HepG2 (cell line): ENCODE measurements at regions not wholly inside any gene's neighbourhood (a gene's known extent, or its start where the extent isn't known, plus 50 kb on each side); places are given as distances from the start of the nearest gene placed in this dataset.

Experiments
- ATAC-seq: fragments of 200-7000 bp; cut with Tn5 transposase; 3 replicates; pipeline ENCODE4 v1.9.1; 2020; ENCODE audit warnings: mild to moderate bottlenecking, moderate library complexity
- BruUV-seq: library from RNA; stranded (reverse); fragments of 400-500 nt; replicated peaks from 2 replicates; lab custom pipeline; 2021; lab: Mats Ljungman, UMichigan
- CTCF ChIA-PET: fragments of 300-600 bp; formaldehyde crosslinking; extraction: SDS; loops from one replicate; lab custom pipeline; 2021; ENCODE audit warnings: low total read pairs, inconsistent platforms, low intra/inter-chr PET ratio; lab: Yijun Ruan, JAX
- POLR2A ChIA-PET: fragments of 350-600 bp; sonication (Branson Sonifier 250); formaldehyde crosslinking; loops from one replicate; lab custom pipeline; 2020; ENCODE audit warnings: antibody characterized with exemption, inconsistent platforms; lab: Yijun Ruan, JAX
- DNase-seq: peaks from one replicate; pipeline ENCODE4 v3.0.0-alpha.2; 2015; ENCODE audit warnings: low spot score
- FAIRE-seq: peaks from 3 replicates; lab custom pipeline; 2011; peaks lifted over from hg19 to GRCh38; lab: Jason Lieb, UNC
- H2AFZ ChIP-seq: one replicate; pipeline ENCODE4 v1.6.1; 2011; ENCODE audit warnings: low read length, inconsistent platforms
- H3K27ac ChIP-seq: fragments of 300-600 bp; 3 replicates; pipeline ENCODE4 v1.8.0; 2011; ENCODE audit warnings: mixed run types, mild to moderate bottlenecking, mixed read lengths, low read length, inconsistent platforms; ENCODE audit not compliant: insufficient read depth; ENCODE audit errors: extremely low read length
- H3K27me3 ChIP-seq, 2 experiments: fragments of 200-600 bp in 1 of 2; 2 replicates in 1 of 2; 3 replicates in 1 of 2; pipeline versions ENCODE4 v1.6.0 to v1.8.0; 2011; ENCODE audit warnings: low read length in 2 of 2, mild to moderate bottlenecking in 2 of 2, moderate library complexity in 2 of 2, inconsistent platforms in 1 of 2; ENCODE audit not compliant: insufficient read depth in 2 of 2, control insufficient read depth in 1 of 2
- H3K36me3 ChIP-seq, 2 experiments: fragments of 200-600 bp in 1 of 2; replicated peaks in 1 of 2; 2 replicates in 1 of 2; 3 replicates in 1 of 2; pipeline versions ENCODE4 v1.5.1 to v1.8.0; 2011; ENCODE audit warnings: low read length in 2 of 2, inconsistent platforms in 1 of 2; ENCODE audit not compliant: insufficient read depth in 2 of 2, control insufficient read depth in 1 of 2
- H3K4me1 ChIP-seq: 2 replicates; pipeline ENCODE4 v1.5.1; 2012; ENCODE audit warnings: low read length, inconsistent platforms; ENCODE audit not compliant: insufficient read depth
- H3K4me2 ChIP-seq: 2 replicates; pipeline ENCODE4 v1.6.0; 2011; ENCODE audit warnings: low read depth, low read length, inconsistent platforms
- H3K4me3 ChIP-seq, 3 experiments: fragments of 200-600 bp in 1 of 3; sonication (generic), shearing (Covaris generic) in 1 of 3; replicated peaks in 1 of 3; 2 replicates each; pipeline ENCODE4 v1.5.1; 2011 to 2016; ENCODE audit warnings: low read length in 3 of 3, inconsistent platforms in 2 of 3, low read depth in 2 of 3, mild to moderate bottlenecking in 2 of 3, control low read depth in 1 of 3, mixed read lengths in 1 of 3; ENCODE audit not compliant: insufficient read depth in 1 of 3
- H3K79me2 ChIP-seq: one replicate; pipeline ENCODE4 v1.6.1; 2011; ENCODE audit warnings: low read length, inconsistent platforms; ENCODE audit not compliant: insufficient read depth
- H3K9ac ChIP-seq: 2 replicates; pipeline ENCODE4 v1.6.0; 2011; ENCODE audit warnings: mild to moderate bottlenecking, low read depth, low read length, inconsistent platforms; ENCODE audit not compliant: insufficient read depth
- H3K9me3 ChIP-seq: 2 replicates; pipeline ENCODE4 v1.5.1; 2012; ENCODE audit warnings: mild to moderate bottlenecking, low read length
- H4K20me1 ChIP-seq: 2 replicates; pipeline ENCODE4 v1.6.0; 2011; ENCODE audit warnings: inconsistent platforms, mild to moderate bottlenecking, low read length, moderate library complexity; ENCODE audit not compliant: insufficient read depth
- CCDC6 ChIP-seq: sonication (generic); formaldehyde crosslinking; IDR thresholded peaks from 2 replicates; pipeline ENCODE4 v1.8.1; 2022; ENCODE audit warnings: mild to moderate bottlenecking, missing genetic modification reagents, moderate library complexity
- HOXA3 ChIP-seq: sonication (generic); formaldehyde crosslinking; IDR thresholded peaks from 2 replicates; pipeline ENCODE4 v1.5.0; 2020; ENCODE audit warnings: missing genetic modification reagents
- HOXA9 ChIP-seq: sonication (generic); formaldehyde crosslinking; IDR thresholded peaks from 2 replicates; pipeline ENCODE4 v1.8.1; 2022; ENCODE audit warnings: missing genetic modification reagents, mild to moderate bottlenecking, moderate library complexity, borderline replicate concordance
- ISX ChIP-seq: sonication (generic); formaldehyde crosslinking; conservative IDR thresholded peaks from 2 replicates; pipeline ENCODE4 v1.5.0; 2020; ENCODE audit warnings: missing genetic modification reagents
- KDM5A ChIP-seq: fragments of 200-600 bp; sonication (generic); IDR thresholded peaks from 2 replicates; pipeline ENCODE4 v1.7.0; 2018; ENCODE audit warnings: antibody characterized with exemption, mild to moderate bottlenecking, low read length, borderline replicate concordance
- MAFF ChIP-seq: IDR thresholded peaks from 2 replicates; pipeline ENCODE4 v1.6.1; 2011; ENCODE audit warnings: low read depth, low read length, improper control_type of control experiment
- NKX3-1 ChIP-seq: sonication (generic); formaldehyde crosslinking; IDR thresholded peaks from 2 replicates; pipeline ENCODE4 v1.5.0; 2020; ENCODE audit warnings: missing genetic modification reagents
- SP1 ChIP-seq, 2 experiments: fragments of 450-650 bp in 1 of 2; sonication (generic) in 1 of 2; formaldehyde crosslinking in 1 of 2; IDR thresholded peaks; 2 replicates each; pipeline versions ENCODE4 v1.4.0 to v1.6.1; 2016 to 2020; ENCODE audit warnings: missing genetic modification reagents in 1 of 2
- SPEN ChIP-seq: sonication (generic); formaldehyde crosslinking; IDR thresholded peaks from 2 replicates; pipeline ENCODE4 v1.5.1; 2020; ENCODE audit warnings: low read depth, mild to moderate bottlenecking, missing genetic modification reagents
- ZBTB14 ChIP-seq: sonication (generic); formaldehyde crosslinking; IDR thresholded peaks from 2 replicates; pipeline ENCODE4 v1.4.0; 2020; ENCODE audit warnings: missing genetic modification reagents
- ZBTB34 ChIP-seq: sonication (generic); formaldehyde crosslinking; IDR thresholded peaks from 2 replicates; pipeline ENCODE4 v1.8.0; 2022; ENCODE audit warnings: mild to moderate bottlenecking, missing genetic modification reagents
- ZC3H4 ChIP-seq: sonication (generic); formaldehyde crosslinking; IDR thresholded peaks from 2 replicates; pipeline ENCODE4 v1.4.0; 2020; ENCODE audit warnings: missing genetic modification reagents, borderline replicate concordance
- ZFYVE20 ChIP-seq: sonication (generic); formaldehyde crosslinking; IDR thresholded peaks from 2 replicates; pipeline ENCODE4 v1.8.0; 2023; ENCODE audit warnings: low read depth, mild to moderate bottlenecking, moderate library complexity, missing genetic modification reagents, borderline replicate concordance
- ZKSCAN8 ChIP-seq: IDR thresholded peaks from 2 replicates; pipeline ENCODE4 v1.6.1; 2016; ENCODE audit warnings: borderline replicate concordance, missing genetic modification reagents, missing compliant biosample characterization
- ZNF124 ChIP-seq: sonication (generic); formaldehyde crosslinking; IDR thresholded peaks from 2 replicates; pipeline ENCODE4 v1.4.0; 2020; ENCODE audit warnings: missing genetic modification reagents
- ZNF260 ChIP-seq: sonication (generic); formaldehyde crosslinking; IDR thresholded peaks from 2 replicates; pipeline ENCODE4 v1.4.0; 2020; ENCODE audit warnings: missing genetic modification reagents, low read depth, mild to moderate bottlenecking, borderline replicate concordance
- ZNF3 ChIP-seq: IDR thresholded peaks from 2 replicates; pipeline ENCODE4 v1.7.0; 2017; ENCODE audit warnings: inconsistent platforms
- ZNF354B ChIP-seq: sonication (generic); formaldehyde crosslinking; IDR thresholded peaks from 2 replicates; pipeline ENCODE4 v1.8.0; 2022; ENCODE audit warnings: mild to moderate bottlenecking, missing genetic modification reagents
- WGBS: methylation state at CpG from one replicate; pipeline ENCODE4 v1.1.6; 2017; ENCODE audit warnings: low lambda C conversion rate; 5-methylcytosine and 5-hydroxymethylcytosine counted together
- in situ Hi-C: cut with HindIII; loops from 2 replicates; pipeline ENCODE4 v1.10.0; 2017; ENCODE audit warnings: low pct_unique_long_range_greater_than_20kb; ENCODE audit not compliant: extremely low pct_ligation_motif_present
- intact Hi-C: fragments of 100-400 bp; cut with micrococcal nuclease; formaldehyde crosslinking; loops from one replicate; pipeline ENCODE4 v1.10.0; 2022; ENCODE audit not compliant: unreplicated experiment

GRCh38 chr21:33168886-33169285 is 60.9 kb upstream of the IFNAR2 start:
- 42% methylated on average over 5 of the region's 6 CpGs for WGBS
- ATAC-seq (no peak), FAIRE-seq (no peak), DNase-seq (no peak)
- Histone ChIP-seq H3K9ac (no peak overlapping the region), H3K27me3 (peaks cover 2 to 42% of the 10 kb centered on the region in 2 experiments; a peak in 4 of 5 replicates), H3K36me3 (no peaks in the 10 kb centered on the region), H4K20me1 (no peaks in the 10 kb centered on the region), H3K79me2 (no peaks in the 10 kb centered on the region), H2AFZ (no peak overlapping the region), H3K4me3 (no peak overlapping the region), H3K9me3 (no peaks in the 10 kb centered on the region)
- BruUV-seq = no TSS peak
- ChIA-PET POLR2A (no interaction called here), CTCF (no interaction called here)
- intact Hi-C loops = no loop called here
- TF ChIP-seq ZNF354B (CRISPR knock-in tag) (no peak), KDM5A (no peak), HOXA3 (CRISPR knock-in tag) (no peak), ZFYVE20 (CRISPR knock-in tag) (no peak), SP1 (IDR thresholded peaks at IDR 0.05) (no peak), SP1 (CRISPR knock-in tag; IDR thresholded peaks at IDR 0.05) (no peak), ZBTB34 (CRISPR knock-in tag) (no peak), ZNF3 (CRISPR knock-in tag) (no peak), HOXA9 (CRISPR knock-in tag) (no peak), ISX (CRISPR knock-in tag) (no peak), NKX3-1 (CRISPR knock-in tag) (no peak), ZC3H4 (CRISPR knock-in tag) (no peak), MAFF (no peak), ZNF260 (CRISPR knock-in tag) (no peak), ZKSCAN8 (CRISPR knock-in tag) (no peak), CCDC6 (CRISPR knock-in tag) (no peak), SPEN (CRISPR knock-in tag) (no peak), ZBTB14 (CRISPR knock-in tag) (no peak), ZNF124 (CRISPR knock-in tag) (no peak)
- TF ChIP-seq, all 625 proteins: peak for 0
- Histone ChIP-seq H3K4me1 (no peaks in the 10 kb centered on the region), H3K4me2 (no peak overlapping the region), H3K27ac (no peak overlapping the region)
- in situ Hi-C loops = no loop called here
